HEK293 (cell line): ENCODE measurements at regions not wholly inside any gene's neighbourhood (a gene's known extent, or its start where the extent isn't known, plus 50 kb on each side); places are given as distances from the start of the nearest gene placed in this dataset.

Source experiments
- CTCF ChIA-PET: fragments of 350-600 bp; formaldehyde crosslinking; extraction: SDS; loops from one replicate; lab custom pipeline; 2021; ENCODE audit warnings: antibody characterized with exemption; lab: Yijun Ruan, JAX
- POLR2A ChIA-PET: fragments of 300-600 bp; formaldehyde crosslinking; extraction: SDS; loops from one replicate; lab custom pipeline; 2020; ENCODE audit warnings: antibody characterized with exemption, inconsistent platforms; lab: Yijun Ruan, JAX
- H3K27ac ChIP-seq: fragments of 200-500 bp; sonication (Bioruptor generic); 2 replicates; pipeline ENCODE4 v1.5.1; 2014; ENCODE audit warnings: low read depth, low read length, control low read depth, inconsistent platforms; ENCODE audit errors: extremely low read depth
- H3K36me3 ChIP-seq, 2 experiments: fragments of 200-500 bp in 1 of 2; sonication (Bioruptor generic) in 1 of 2; 1 replicate in 1 of 2; 2 replicates in 1 of 2; pipeline ENCODE4 v1.5.1; 2014 to 2017; ENCODE audit warnings: inconsistent platforms in 2 of 2, low read length in 2 of 2; ENCODE audit not compliant: control insufficient read depth in 2 of 2, insufficient read depth in 1 of 2
- H3K4me1 ChIP-seq: fragments of 200-500 bp; sonication (Bioruptor generic); 2 replicates; pipeline ENCODE4 v1.5.1; 2014; ENCODE audit warnings: mild to moderate bottlenecking, low read length, inconsistent platforms; ENCODE audit not compliant: control insufficient read depth, insufficient read depth
- H3K4me3 ChIP-seq: 2 replicates; pipeline ENCODE4 v1.5.1; 2011; ENCODE audit warnings: low read depth, mild to moderate bottlenecking, control low read depth, low read length, moderate library complexity
- H3K9me3 ChIP-seq: fragments of 200-500 bp; sonication (Bioruptor generic); 2 replicates; pipeline ENCODE4 v1.5.1; 2014; ENCODE audit warnings: low read depth, low read length, inconsistent platforms; ENCODE audit not compliant: control insufficient read depth, insufficient read depth
- AEBP2 ChIP-seq: fragments of 450-650 bp; formaldehyde crosslinking; IDR thresholded peaks from 2 replicates; pipeline ENCODE4 v1.5.1; 2016; ENCODE audit warnings: missing biosample characterization, missing genetic modification characterization, borderline replicate concordance
- GLIS1 ChIP-seq: fragments of 450-650 bp; formaldehyde crosslinking; IDR thresholded peaks from 2 replicates; pipeline ENCODE4 v1.5.1; 2016; ENCODE audit warnings: missing biosample characterization, missing genetic modification characterization
- PRDM10 ChIP-seq: fragments of 450-650 bp; formaldehyde crosslinking; IDR thresholded peaks from 2 replicates; pipeline ENCODE4 v1.5.1; 2016; ENCODE audit warnings: missing biosample characterization, missing genetic modification characterization
- SP2 ChIP-seq: fragments of 450-650 bp; formaldehyde crosslinking; IDR thresholded peaks from 2 replicates; pipeline ENCODE4 v1.5.1; 2016; ENCODE audit warnings: missing biosample characterization, missing genetic modification characterization
- TSHZ1 ChIP-seq: fragments of 450-650 bp; formaldehyde crosslinking; IDR thresholded peaks from 2 replicates; pipeline ENCODE4 v1.5.1; 2016; ENCODE audit warnings: missing biosample characterization, missing genetic modification characterization, borderline replicate concordance
- ZNF202 ChIP-seq: fragments of 450-650 bp; formaldehyde crosslinking; IDR thresholded peaks from 2 replicates; pipeline ENCODE4 v1.5.1; 2016; ENCODE audit warnings: missing biosample characterization, missing genetic modification characterization, borderline replicate concordance
- ZNF350 ChIP-seq: fragments of 450-650 bp; formaldehyde crosslinking; IDR thresholded peaks from 2 replicates; pipeline ENCODE4 v1.5.0; 2017; ENCODE audit warnings: missing biosample characterization, mild to moderate bottlenecking, missing genetic modification characterization
- ZNF398 ChIP-seq: fragments of 450-650 bp; formaldehyde crosslinking; IDR thresholded peaks from 2 replicates; pipeline ENCODE4 v1.5.1; 2017; ENCODE audit warnings: missing biosample characterization, missing genetic modification characterization
- ZNF558 ChIP-seq: fragments of 450-650 bp; formaldehyde crosslinking; IDR thresholded peaks from 2 replicates; pipeline ENCODE4 v1.5.1; 2016; ENCODE audit warnings: missing biosample characterization, missing genetic modification characterization
- ZNF792 ChIP-seq: fragments of 450-650 bp; formaldehyde crosslinking; IDR thresholded peaks from 2 replicates; pipeline ENCODE4 v1.5.1; 2016; ENCODE audit warnings: missing biosample characterization, missing genetic modification characterization
- TF ChIP-seq, protein P1 (sequence below): fragments of 450-650 bp; formaldehyde crosslinking; IDR thresholded peaks from 2 replicates; pipeline ENCODE4 v1.5.1; 2016; ENCODE audit warnings: missing biosample characterization, missing genetic modification characterization

GRCh38 chr13:33445476-33445875 is 159.9 kb upstream of the STARD13 start:
- H3K27ac ChIP-seq, result no peak overlapping the region
- CTCF ChIA-PET, result interaction anchor here (0.6 kb wide), 1 partner anchor 8 kb away, joined by 3 read pairs; no protein-coding TSS in a partner anchor

More at GRCh38 chr13:33445476-33445875, 159.9 kb upstream of the STARD13 start:
- H3K36me3 ChIP-seq, result no peaks in the 10 kb centered on the region
- H3K4me1 ChIP-seq, result no peaks in the 10 kb centered on the region
- POLR2A ChIA-PET, result no interaction called here
- TF ChIP-seq ZNF398 (tag by site-specific recombination) (no peak), ZNF792 (tag by site-specific recombination) (no peak), ZNF202 (tag by site-specific recombination) (no peak), ZNF558 (tag by site-specific recombination) (no peak), PRDM10 (tag by site-specific recombination) (no peak), GLIS1 (tag by site-specific recombination) (no peak), SP2 (tag by site-specific recombination) (no peak), ZNF350 (tag by site-specific recombination) (no peak), AEBP2 (no peak), TSHZ1 (tag by site-specific recombination) (no peak)
- TF ChIP-seq, protein P1, sequence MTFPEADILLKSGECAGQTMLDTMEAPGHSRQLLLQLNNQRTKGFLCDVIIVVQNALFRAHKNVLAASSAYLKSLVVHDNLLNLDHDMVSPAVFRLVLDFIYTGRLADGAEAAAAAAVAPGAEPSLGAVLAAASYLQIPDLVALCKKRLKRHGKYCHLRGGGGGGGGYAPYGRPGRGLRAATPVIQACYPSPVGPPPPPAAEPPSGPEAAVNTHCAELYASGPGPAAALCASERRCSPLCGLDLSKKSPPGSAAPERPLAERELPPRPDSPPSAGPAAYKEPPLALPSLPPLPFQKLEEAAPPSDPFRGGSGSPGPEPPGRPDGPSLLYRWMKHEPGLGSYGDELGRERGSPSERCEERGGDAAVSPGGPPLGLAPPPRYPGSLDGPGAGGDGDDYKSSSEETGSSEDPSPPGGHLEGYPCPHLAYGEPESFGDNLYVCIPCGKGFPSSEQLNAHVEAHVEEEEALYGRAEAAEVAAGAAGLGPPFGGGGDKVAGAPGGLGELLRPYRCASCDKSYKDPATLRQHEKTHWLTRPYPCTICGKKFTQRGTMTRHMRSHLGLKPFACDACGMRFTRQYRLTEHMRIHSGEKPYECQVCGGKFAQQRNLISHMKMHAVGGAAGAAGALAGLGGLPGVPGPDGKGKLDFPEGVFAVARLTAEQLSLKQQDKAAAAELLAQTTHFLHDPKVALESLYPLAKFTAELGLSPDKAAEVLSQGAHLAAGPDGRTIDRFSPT (tag by site-specific recombination), result no peak
- no peaks in the 10 kb centered on the region for H3K9me3 ChIP-seq
- no peak overlapping the region for H3K4me3 ChIP-seq
